ENCODE measurements at regions not wholly inside any gene's neighbourhood (a gene's known extent, or its start where the extent isn't known, plus 50 kb on each side); places are given as distances from the start of the nearest gene placed in this dataset.
"Not testable (repeated sequence)": the region's sequence is repeated elsewhere in the genome, so short reads cannot be mapped to it uniquely, and the experiment has no call there.

GRCh38 chr20:6410721-6411120 lies 287.9 kb upstream of the FERMT1 start:
- DNase-seq = no peak

GRCh38 chr20:6407163-6407562 lies 284.3 kb upstream of the FERMT1 start:
- no peak for DNase-seq

- no peak for DNase-seq
Observed at GRCh38 chr20:6401893-6402557, 279.2 kb upstream of the FERMT1 start.

- DNase-seq = no peak
Observed at GRCh38 chr20:6397115-6397514, 274.3 kb upstream of the FERMT1 start.

GRCh38 chr20:6395695-6396094 lies 272.9 kb upstream of the FERMT1 start:
- peak; percentile 52 for DNase-seq

GRCh38 chr20:6388671-6389197 lies 265.9 kb upstream of the FERMT1 start:
- no peak for DNase-seq

- no peak for DNase-seq
Observed at GRCh38 chr20:6384956-6385486, 262.2 kb upstream of the FERMT1 start.

- no peak for DNase-seq
Observed at GRCh38 chr20:6384380-6384779, 261.6 kb upstream of the FERMT1 start.

- DNase-seq = no peak
Observed at GRCh38 chr20:6381887-6382286, 259.1 kb upstream of the FERMT1 start.

- DNase-seq = no peak
Observed at GRCh38 chr20:6362245-6362644, 239.4 kb upstream of the FERMT1 start.

- no peak for DNase-seq
Observed at GRCh38 chr20:6360766-6361165, 237.9 kb upstream of the FERMT1 start.

GRCh38 chr20:6355754-6356451 lies 233.1 kb upstream of the FERMT1 start:
- no peak for DNase-seq

- DNase-seq = no peak
Observed at GRCh38 chr20:6348908-6349307, 226.1 kb upstream of the FERMT1 start.

GRCh38 chr20:6347916-6348315 lies 225.1 kb upstream of the FERMT1 start:
- no peak for DNase-seq

- no peak for DNase-seq
Observed at GRCh38 chr20:6341491-6341890, 218.7 kb upstream of the FERMT1 start.

GRCh38 chr20:6339176-6339575 lies 216.3 kb upstream of the FERMT1 start:
- no peak for DNase-seq

- no peak for DNase-seq
Observed at GRCh38 chr20:6333110-6333509, 210.3 kb upstream of the FERMT1 start.

- not testable (repeated sequence) for DNase-seq
Observed at GRCh38 chr20:6321235-6321634, 198.4 kb upstream of the FERMT1 start.

- no peak for DNase-seq
Observed at GRCh38 chr20:6311841-6312655, 189.2 kb upstream of the FERMT1 start.

- DNase-seq = no peak
Observed at GRCh38 chr20:6311097-6311496, 188.3 kb upstream of the FERMT1 start.

- no peak for DNase-seq
Observed at GRCh38 chr20:6305536-6305935, 182.7 kb upstream of the FERMT1 start.

- DNase-seq = no peak
Observed at GRCh38 chr20:6302041-6302440, 179.2 kb upstream of the FERMT1 start.

GRCh38 chr20:6299456-6299855 lies 176.6 kb upstream of the FERMT1 start:
- DNase-seq = no peak

Data from SIG-M5 (cell line).